ENCODE measurements at regions not wholly inside any gene's neighbourhood (a gene's known extent, or its start where the extent isn't known, plus 50 kb on each side); places are given as distances from the start of the nearest gene placed in this dataset.

GRCh38 chr14:82390586-82390985 lies 856.9 kb upstream of the SEL1L start:
- no peak for DNase-seq

GRCh38 chr14:82394916-82395315 lies 861.3 kb upstream of the SEL1L start:
- DNase-seq = no peak

- no peak for DNase-seq
Measured at GRCh38 chr14:82398256-82398655, 864.6 kb upstream of the SEL1L start.

GRCh38 chr14:82403987-82404386 lies 870.3 kb upstream of the SEL1L start:
- no peak for DNase-seq

GRCh38 chr14:82410064-82410463 lies 876.4 kb upstream of the SEL1L start:
- DNase-seq = no peak

GRCh38 chr14:82411298-82411697 lies 877.6 kb upstream of the SEL1L start:
- no peak for DNase-seq

GRCh38 chr14:82412545-82412944 lies 878.9 kb upstream of the SEL1L start:
- no peak for DNase-seq

- DNase-seq = no peak
Measured at GRCh38 chr14:82414853-82415539, 881.3 kb upstream of the SEL1L start.

- no peak for DNase-seq
Measured at GRCh38 chr14:82419933-82420332, 886.3 kb upstream of the SEL1L start.

GRCh38 chr14:82420871-82421270 lies 887.2 kb upstream of the SEL1L start:
- no peak for DNase-seq

GRCh38 chr14:82421286-82421685 lies 887.6 kb upstream of the SEL1L start:
- DNase-seq = no peak

GRCh38 chr14:82422230-82422629 lies 888.6 kb upstream of the SEL1L start:
- DNase-seq = no peak

- DNase-seq = no peak
Measured at GRCh38 chr14:82425261-82425660, 891.6 kb upstream of the SEL1L start.

- DNase-seq = no peak
Measured at GRCh38 chr14:82431031-82431430, 897.4 kb upstream of the SEL1L start.

GRCh38 chr14:82432301-82433105 lies 898.9 kb upstream of the SEL1L start:
- DNase-seq = no peak

- no peak for DNase-seq
Measured at GRCh38 chr14:82438436-82438835, 904.8 kb upstream of the SEL1L start.

GRCh38 chr14:82441270-82441669 lies 907.6 kb upstream of the SEL1L start:
- no peak for DNase-seq

- DNase-seq = no peak
Measured at GRCh38 chr14:82445810-82446570, 912.3 kb upstream of the SEL1L start.

- no peak for DNase-seq
Measured at GRCh38 chr14:82447586-82447985, 913.9 kb upstream of the SEL1L start.

GRCh38 chr14:82449926-82450468 lies 916.3 kb upstream of the SEL1L start:
- DNase-seq = no peak

- no peak for DNase-seq
Measured at GRCh38 chr14:82451675-82452074, 918.0 kb upstream of the SEL1L start.

GRCh38 chr14:82482345-82482744 lies 948.7 kb upstream of the SEL1L start:
- no peak for DNase-seq

- DNase-seq = no peak
Measured at GRCh38 chr14:82488473-82488872, 954.8 kb upstream of the SEL1L start.

Measured in activated CD4-positive, alpha-beta T cell treated with anti-CD3 and anti-CD28 coated beads for 4 hours (primary cell).